ENCODE measurements at regions not wholly inside any gene's neighbourhood (a gene's known extent, or its start where the extent isn't known, plus 50 kb on each side); places are given as distances from the start of the nearest gene placed in this dataset.
"Not testable (repeated sequence)": the region's sequence is repeated elsewhere in the genome, so short reads cannot be mapped to it uniquely, and the experiment has no call there.

GRCh38 chr16:29060022-29060810 is 75.4 kb downstream of the LAT start:
- TF ChIP-seq EP300 (conservative IDR thresholded peaks at IDR 0.05; ENCODE audit: poor library complexity, severe bottlenecking); CTCF (IDR thresholded peaks at IDR 0.05; ENCODE audit: poor library complexity, severe bottlenecking); REST (IDR thresholded peaks at IDR 0.05; ENCODE audit: borderline replicate concordance); EZH2 (IDR thresholded peaks at IDR 0.05; ENCODE audit: borderline replicate concordance, insufficient read depth, low read length, poor library complexity, severe bottlenecking); POLR2AphosphoS5 (IDR thresholded peaks at IDR 0.05); TAF1 (IDR thresholded peaks at IDR 0.05; ENCODE audit: low read depth); MXI1 (conservative IDR thresholded peaks at IDR 0.05; ENCODE audit: poor library complexity, severe bottlenecking): not testable (repeated sequence)
